ENCODE measurements at regions not wholly inside any gene's neighbourhood (a gene's known extent, or its start where the extent isn't known, plus 50 kb on each side); places are given as distances from the start of the nearest gene placed in this dataset.

DNA sequence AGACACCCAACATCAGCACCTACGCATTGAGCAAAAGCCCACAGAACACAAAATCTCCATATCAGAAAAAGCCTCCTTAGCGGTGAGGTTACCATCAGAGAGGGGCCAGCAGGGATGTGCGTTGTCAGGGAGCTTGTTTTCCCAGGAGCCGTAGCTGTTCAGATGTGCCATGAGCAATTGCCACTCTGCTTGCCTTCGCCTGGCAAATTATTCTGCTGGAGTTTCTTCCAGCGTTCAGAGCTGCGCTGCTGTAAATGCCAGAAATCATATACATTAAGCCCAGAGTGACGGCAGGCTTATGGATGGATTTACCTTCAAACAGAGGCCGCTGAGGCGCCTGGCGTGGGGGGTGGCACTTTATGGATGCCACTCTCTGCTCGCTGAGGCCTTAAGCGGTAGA, 632.3 kb downstream of the BCOR start:
- Histone ChIP-seq H4K5ac (ENCODE audit: insufficient read length, low read depth, low read length) (no peak overlapping the region), H4K8ac (replicated peaks; ENCODE audit: insufficient read length, low read depth, low read length) (no peak overlapping the region), H3K4me2 (ENCODE audit: insufficient read depth, insufficient read length, low read length) (no peak overlapping the region), H4K91ac (ENCODE audit: insufficient read length, low read depth, low read length) (no peak overlapping the region), H3K9me3 (ENCODE audit: control insufficient read depth, low read depth, low read length) (no peaks in the 10 kb centered on the region), H2BK120ac (ENCODE audit: low read depth, low read length, poor library complexity, severe bottlenecking) (no peak overlapping the region), H4K20me1 (ENCODE audit: control insufficient read depth, insufficient read depth, insufficient read length) (no peaks in the 10 kb centered on the region), H3K9ac (ENCODE audit: extremely low read depth, insufficient read length, low read length) (no peak overlapping the region), H2BK15ac (ENCODE audit: low read depth, low read length) (no peak overlapping the region), H3K56ac (ENCODE audit: insufficient read length, low read depth, low read length) (no peak overlapping the region), H2BK20ac (ENCODE audit: low read depth, low read length, poor library complexity, severe bottlenecking) (no peak overlapping the region), H3K4me1 (ENCODE audit: insufficient read depth, low read length) (no peaks in the 10 kb centered on the region), H3T11ph (ENCODE audit: low read length) (no peak overlapping the region), H3K18ac (ENCODE audit: insufficient read length, low read depth, low read length) (no peak overlapping the region), H3K23me2 (ENCODE audit: insufficient read length, low read depth, low read length, poor library complexity, severe bottlenecking) (no peaks in the 10 kb centered on the region), H2BK5ac (ENCODE audit: insufficient read length, low read length) (no peak overlapping the region), H2AK5ac (ENCODE audit: insufficient read length, low read length) (no peak overlapping the region), H2BK12ac (ENCODE audit: insufficient read length, low read depth, low read length) (no peak overlapping the region), H3K4ac (ENCODE audit: low read depth, low read length) (no peak overlapping the region), H3K27ac (ENCODE audit: insufficient read length, low read depth, low read length) (no peak overlapping the region), H2AFZ (ENCODE audit: low read length) (no peak overlapping the region), H3K79me1 (ENCODE audit: insufficient read depth, low read depth, low read length, poor library complexity, severe bottlenecking) (no peaks in the 10 kb centered on the region), H3K23ac (ENCODE audit: insufficient read length, low read depth, low read length) (no peak overlapping the region), H3K14ac (ENCODE audit: insufficient read depth, low read length) (no peak overlapping the region), H3K79me2 (ENCODE audit: insufficient read depth, low read length) (no peaks in the 10 kb centered on the region), H3K27me3 (ENCODE audit: insufficient read depth, low read length) (no peaks in the 10 kb centered on the region)
- no peaks in the 10 kb centered on the region for H3K4me1 Mint-ChIP-seq
- peaks cover 56 to 63% of the 10 kb centered on the region in 2 experiments for H3K9me3 Mint-ChIP-seq
- WGBS (ENCODE audit: extremely low coverage, insufficient read length, low lambda C conversion rate): no CpG with 5 or more reads among the region's 13 CpGs
- TF ChIP-seq, protein P1, sequence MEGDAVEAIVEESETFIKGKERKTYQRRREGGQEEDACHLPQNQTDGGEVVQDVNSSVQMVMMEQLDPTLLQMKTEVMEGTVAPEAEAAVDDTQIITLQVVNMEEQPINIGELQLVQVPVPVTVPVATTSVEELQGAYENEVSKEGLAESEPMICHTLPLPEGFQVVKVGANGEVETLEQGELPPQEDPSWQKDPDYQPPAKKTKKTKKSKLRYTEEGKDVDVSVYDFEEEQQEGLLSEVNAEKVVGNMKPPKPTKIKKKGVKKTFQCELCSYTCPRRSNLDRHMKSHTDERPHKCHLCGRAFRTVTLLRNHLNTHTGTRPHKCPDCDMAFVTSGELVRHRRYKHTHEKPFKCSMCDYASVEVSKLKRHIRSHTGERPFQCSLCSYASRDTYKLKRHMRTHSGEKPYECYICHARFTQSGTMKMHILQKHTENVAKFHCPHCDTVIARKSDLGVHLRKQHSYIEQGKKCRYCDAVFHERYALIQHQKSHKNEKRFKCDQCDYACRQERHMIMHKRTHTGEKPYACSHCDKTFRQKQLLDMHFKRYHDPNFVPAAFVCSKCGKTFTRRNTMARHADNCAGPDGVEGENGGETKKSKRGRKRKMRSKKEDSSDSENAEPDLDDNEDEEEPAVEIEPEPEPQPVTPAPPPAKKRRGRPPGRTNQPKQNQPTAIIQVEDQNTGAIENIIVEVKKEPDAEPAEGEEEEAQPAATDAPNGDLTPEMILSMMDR (conservative IDR thresholded peaks at IDR 0.05): no peak
- no peak overlapping the region for H3K4me3 Mint-ChIP-seq
- no peak overlapping the region for H3K27ac Mint-ChIP-seq
- peaks cover 11% of the 10 kb centered on the region; the same call in 1 of the 2 replicates for H3K27me3 Mint-ChIP-seq (ENCODE audit: low read depth)
- DNase-seq: no peak
- peaks cover 0 to 12% (median 11%) of the 10 kb centered on the region in 3 experiments; a peak in 5 of 7 replicates for H3K36me3 Mint-ChIP-seq (ENCODE audit: insufficient read depth in 1 of 3, low read depth in 3 of 3)

Data from H9 (cell line).